ENCODE measurements at regions not wholly inside any gene's neighbourhood (a gene's known extent, or its start where the extent isn't known, plus 50 kb on each side); places are given as distances from the start of the nearest gene placed in this dataset.
"Not testable (repeated sequence)": the region's sequence is repeated elsewhere in the genome, so short reads cannot be mapped to it uniquely, and the experiment has no call there.

- H3K36me3 ChIP-seq (ENCODE audit: control insufficient read depth in 2 of 3, insufficient read depth in 3 of 3, low read length in 3 of 3); H3K9me3 ChIP-seq (ENCODE audit: control insufficient read depth in 2 of 3, insufficient read depth in 1 of 3, low read length in 3 of 3); H3K27me3 ChIP-seq (ENCODE audit: control insufficient read depth, insufficient read depth, low read length); DNase-seq; FAIRE-seq; intact Hi-C loops (cut with DNase I); H3K27ac ChIP-seq (ENCODE audit: low read depth in 2 of 2, low read length in 2 of 2); H3K4me3 ChIP-seq (ENCODE audit: low read length in 3 of 3); H3K9ac ChIP-seq (ENCODE audit: low read length in 3 of 3); H3K4me1 ChIP-seq (ENCODE audit: control insufficient read depth in 2 of 3, insufficient read depth in 2 of 3, low read depth in 1 of 3, low read length in 3 of 3): not testable (repeated sequence)
Measured at GRCh38 chr9:62116951-62117640, 927.3 kb downstream of the SPATA31A7 start.

GRCh38 chr9:62119656-62120055, 929.8 kb downstream of the SPATA31A7 start:
- intact Hi-C loops (cut with DNase I); H3K4me1 ChIP-seq (ENCODE audit: control insufficient read depth in 2 of 3, insufficient read depth in 2 of 3, low read depth in 1 of 3, low read length in 3 of 3); FAIRE-seq; H3K9me3 ChIP-seq (ENCODE audit: control insufficient read depth in 2 of 3, insufficient read depth in 1 of 3, low read length in 3 of 3); H3K27me3 ChIP-seq (ENCODE audit: control insufficient read depth, insufficient read depth, low read length); H3K4me3 ChIP-seq (ENCODE audit: low read length in 3 of 3); H3K27ac ChIP-seq (ENCODE audit: low read depth in 2 of 2, low read length in 2 of 2); H3K36me3 ChIP-seq (ENCODE audit: control insufficient read depth in 2 of 3, insufficient read depth in 3 of 3, low read length in 3 of 3); H3K9ac ChIP-seq (ENCODE audit: low read length in 3 of 3); DNase-seq: not testable (repeated sequence)

DNA sequence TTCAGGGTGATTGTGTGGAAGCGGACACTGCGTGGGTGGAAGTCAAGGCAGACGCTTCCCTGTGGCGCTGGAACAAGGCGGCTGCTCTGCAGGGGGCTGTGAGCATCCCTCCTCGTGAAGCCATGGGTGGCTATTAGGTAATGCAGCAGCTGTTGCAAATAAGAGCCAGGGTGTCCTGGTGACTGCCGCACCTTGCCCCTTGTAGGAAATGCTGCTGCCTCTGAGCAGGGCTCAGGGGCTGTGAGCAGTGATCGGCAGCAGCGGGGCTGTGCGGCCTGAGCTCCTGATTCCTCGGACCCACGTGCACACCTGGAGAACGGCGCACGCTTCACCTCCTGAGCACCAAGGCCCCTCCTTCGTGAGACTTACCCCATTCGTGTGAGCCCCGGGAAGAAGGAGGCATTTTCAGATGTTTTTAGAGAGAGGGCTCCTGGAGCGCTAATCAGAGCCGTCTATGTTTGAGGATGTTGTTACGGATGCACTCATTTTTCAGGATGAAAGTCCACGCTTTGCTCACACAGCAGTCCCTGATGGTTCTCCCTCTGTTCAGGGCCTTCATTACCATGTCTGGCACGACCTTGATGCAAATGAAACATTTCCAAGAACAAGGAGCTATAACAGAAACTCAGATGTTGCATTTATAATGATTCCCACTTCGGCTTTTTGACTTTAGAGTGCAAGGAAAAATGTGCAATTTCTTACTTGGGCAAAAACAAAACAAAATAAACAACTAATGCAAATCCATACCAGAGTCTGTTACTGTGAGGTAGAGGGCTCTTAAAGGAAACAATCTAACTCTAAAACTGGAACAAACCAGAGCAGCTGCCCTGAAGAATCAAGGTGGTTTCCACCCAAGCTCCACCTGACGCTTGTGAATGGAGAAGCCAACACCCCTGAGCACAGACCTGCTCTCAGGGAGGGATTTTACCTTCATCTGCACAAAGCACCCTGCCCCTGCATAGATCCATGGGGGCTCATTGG, 936.1 kb downstream of the SPATA31A7 start:
- H3K9me3 ChIP-seq (ENCODE audit: control insufficient read depth in 2 of 3, insufficient read depth in 1 of 3, low read length in 3 of 3); FAIRE-seq: not testable (repeated sequence)

DNA sequence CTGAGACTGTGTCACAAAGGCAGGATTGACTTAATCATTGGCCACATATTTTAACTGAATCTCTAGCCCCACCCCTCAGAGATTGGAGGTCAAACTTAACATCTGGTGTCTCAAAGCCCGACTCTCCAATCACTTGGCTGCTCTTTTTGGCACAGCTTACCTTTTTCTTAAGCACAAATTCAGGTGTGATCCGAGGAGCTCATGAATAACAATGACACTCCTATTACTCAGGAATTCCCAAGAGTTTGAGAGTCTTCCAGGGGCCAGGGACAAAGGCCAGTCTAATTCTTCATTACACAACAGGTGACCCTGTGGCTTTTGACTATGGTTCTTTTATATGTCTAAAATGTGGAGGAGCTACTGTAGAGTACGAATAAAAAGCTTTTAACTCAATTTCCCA, 945.2 kb downstream of the SPATA31A7 start:
- H3K27me3 ChIP-seq (ENCODE audit: control insufficient read depth, insufficient read depth, low read length); H3K9me3 ChIP-seq (ENCODE audit: control insufficient read depth in 2 of 3, insufficient read depth in 1 of 3, low read length in 3 of 3); H3K4me1 ChIP-seq (ENCODE audit: control insufficient read depth in 2 of 3, insufficient read depth in 2 of 3, low read depth in 1 of 3, low read length in 3 of 3); DNase-seq; H3K27ac ChIP-seq (ENCODE audit: low read depth in 2 of 2, low read length in 2 of 2); H3K4me3 ChIP-seq (ENCODE audit: low read length in 3 of 3); H3K9ac ChIP-seq (ENCODE audit: low read length in 3 of 3); H3K36me3 ChIP-seq (ENCODE audit: control insufficient read depth in 2 of 3, insufficient read depth in 3 of 3, low read length in 3 of 3); FAIRE-seq; intact Hi-C loops (cut with DNase I): not testable (repeated sequence)

More for the DNA sequence above, 936.1 kb downstream of the SPATA31A7 start:
- H3K27ac ChIP-seq (ENCODE audit: low read depth in 2 of 2, low read length in 2 of 2); H3K9ac ChIP-seq (ENCODE audit: low read length in 3 of 3); H3K36me3 ChIP-seq (ENCODE audit: control insufficient read depth in 2 of 3, insufficient read depth in 3 of 3, low read length in 3 of 3); H3K4me3 ChIP-seq (ENCODE audit: low read length in 3 of 3); intact Hi-C loops (cut with DNase I); H3K27me3 ChIP-seq (ENCODE audit: control insufficient read depth, insufficient read depth, low read length); DNase-seq; H3K4me1 ChIP-seq (ENCODE audit: control insufficient read depth in 2 of 3, insufficient read depth in 2 of 3, low read depth in 1 of 3, low read length in 3 of 3): not testable (repeated sequence)

DNA sequence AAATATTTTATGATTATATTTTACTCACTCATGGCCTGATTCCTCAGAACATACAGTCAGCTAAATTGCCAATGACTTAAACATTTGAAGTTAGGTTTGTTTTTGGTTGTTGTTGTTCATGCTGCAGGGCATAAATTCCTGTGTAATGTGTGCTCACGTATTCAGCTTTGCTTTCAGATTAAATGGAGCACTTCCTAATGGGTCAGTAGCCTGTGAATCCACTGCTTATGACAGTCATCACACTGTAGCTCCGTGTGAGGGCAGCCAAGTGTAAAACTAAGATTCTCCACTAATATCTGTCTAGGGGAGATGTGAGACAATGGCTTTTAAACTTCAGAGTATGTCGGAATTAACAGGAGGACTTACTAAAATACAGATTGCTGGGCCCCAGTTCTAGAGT, 955.8 kb downstream of the SPATA31A7 start:
- H3K27ac ChIP-seq (ENCODE audit: low read depth in 2 of 2, low read length in 2 of 2); H3K27me3 ChIP-seq (ENCODE audit: control insufficient read depth, insufficient read depth, low read length); H3K4me1 ChIP-seq (ENCODE audit: control insufficient read depth in 2 of 3, insufficient read depth in 2 of 3, low read depth in 1 of 3, low read length in 3 of 3); DNase-seq; FAIRE-seq; H3K9ac ChIP-seq (ENCODE audit: low read length in 3 of 3); H3K36me3 ChIP-seq (ENCODE audit: control insufficient read depth in 2 of 3, insufficient read depth in 3 of 3, low read length in 3 of 3); intact Hi-C loops (cut with DNase I); H3K4me3 ChIP-seq (ENCODE audit: low read length in 3 of 3); H3K9me3 ChIP-seq (ENCODE audit: control insufficient read depth in 2 of 3, insufficient read depth in 1 of 3, low read length in 3 of 3): not testable (repeated sequence)
